ENCODE measurements at regions not wholly inside any gene's neighbourhood (a gene's known extent, or its start where the extent isn't known, plus 50 kb on each side); places are given as distances from the start of the nearest gene placed in this dataset.

DNA sequence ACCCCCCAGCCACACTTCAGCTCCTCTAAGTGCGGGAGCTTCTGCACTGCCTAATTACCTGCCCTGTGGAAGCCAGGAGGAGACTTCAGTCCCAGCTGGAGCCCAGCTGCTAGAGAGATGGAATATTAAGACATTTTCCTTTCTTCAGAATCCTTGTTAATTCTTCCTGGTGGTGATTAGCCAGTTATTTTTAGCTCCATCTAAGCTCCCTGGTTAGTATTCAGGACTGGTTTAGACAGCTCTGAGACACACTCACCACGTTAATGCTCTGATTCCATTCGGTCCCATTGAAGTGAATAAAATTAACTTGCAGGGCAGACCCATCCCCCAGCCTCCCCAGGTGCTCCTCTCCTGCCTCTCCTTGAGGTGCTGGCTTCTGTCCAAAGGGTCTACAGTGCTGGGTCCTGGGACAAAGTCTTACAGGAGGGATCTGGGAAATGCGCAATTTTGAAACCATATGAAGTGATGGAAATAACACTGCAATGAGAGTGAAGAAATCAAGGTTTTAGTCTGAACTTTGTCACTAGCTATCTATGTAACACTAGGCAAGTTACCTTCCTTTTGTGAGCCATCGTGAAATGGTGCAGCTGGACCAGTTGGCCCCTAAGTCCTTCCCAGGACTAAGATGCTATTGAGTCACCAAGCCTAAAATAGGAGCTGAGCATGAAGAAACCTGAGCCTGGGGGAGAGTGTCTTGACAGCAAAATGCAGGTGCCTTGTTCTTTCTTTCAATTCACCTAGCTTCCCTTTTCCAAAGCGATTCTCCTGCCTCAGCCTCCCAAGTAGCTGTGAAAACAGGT is 117.4 kb upstream of the ATP1A1 start:
- intact Hi-C loops (cut with DNase I), result no loop called here
- ATAC-seq (no peak), DNase-seq (no peak)
- H3K9me3 ChIP-seq, result no peaks in the 10 kb centered on the region
- no peaks in the 10 kb centered on the region for H3K27me3 ChIP-seq
- no peak overlapping the region for H3K4me3 ChIP-seq
- no peaks in the 10 kb centered on the region for H3K4me1 ChIP-seq
- H3K27ac ChIP-seq, result no peak overlapping the region
- H3K36me3 ChIP-seq, result no peaks in the 10 kb centered on the region
- no peak for TF ChIP-seq CTCF (IDR thresholded peaks at IDR 0.05)

- H3K4me3 ChIP-seq, result no peak overlapping the region
- H3K4me1 ChIP-seq, result no peaks in the 10 kb centered on the region
- intact Hi-C loops (cut with DNase I), result no loop called here
- no peak for ATAC-seq
- H3K9me3 ChIP-seq, result no peaks in the 10 kb centered on the region
- TF ChIP-seq CTCF (IDR thresholded peaks at IDR 0.05), result no peak
- no peaks in the 10 kb centered on the region for H3K36me3 ChIP-seq
- H3K27ac ChIP-seq, result no peak overlapping the region
- no peaks in the 10 kb centered on the region for H3K27me3 ChIP-seq
- no peak for DNase-seq
These were observed 116.8 kb upstream of the ATP1A1 start for GRCh38 chr1:116256286-116256649.

DNA sequence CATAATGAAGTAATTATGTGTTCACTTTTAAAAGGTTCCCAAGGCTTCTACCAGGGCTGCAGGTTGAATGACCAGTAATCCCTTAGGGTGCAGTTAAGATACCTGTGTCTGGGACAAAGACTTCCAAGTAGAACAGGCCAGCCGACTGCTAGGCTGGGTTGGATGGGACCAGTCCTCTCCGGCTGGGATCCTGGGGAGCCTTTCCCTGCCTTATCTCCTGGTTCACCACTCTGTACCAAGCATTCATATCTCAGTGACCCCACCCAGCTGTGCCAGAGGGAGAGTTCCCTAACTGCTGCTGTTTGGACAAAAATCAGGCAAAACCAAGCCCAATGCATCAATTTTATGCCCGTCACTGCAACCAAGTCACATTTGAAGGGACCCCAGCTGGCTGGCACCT is 116.2 kb upstream of the ATP1A1 start:
- H3K4me1 ChIP-seq, result no peaks in the 10 kb centered on the region
- TF ChIP-seq CTCF (IDR thresholded peaks at IDR 0.05), result no peak
- H3K9me3 ChIP-seq, result no peaks in the 10 kb centered on the region
- ATAC-seq, result no peak
- intact Hi-C loops (cut with DNase I), result no loop called here
- no peaks in the 10 kb centered on the region for H3K36me3 ChIP-seq
- H3K4me3 ChIP-seq, result no peak overlapping the region
- DNase-seq, result no peak
- no peaks in the 10 kb centered on the region for H3K27me3 ChIP-seq
- no peak overlapping the region for H3K27ac ChIP-seq

GRCh38 chr1:116257341-116257767 is 115.7 kb upstream of the ATP1A1 start:
- Histone ChIP-seq H3K4me3 (no peak overlapping the region), H3K27me3 (no peaks in the 10 kb centered on the region), H3K4me1 (no peaks in the 10 kb centered on the region), H3K27ac (no peak overlapping the region), H3K9me3 (no peaks in the 10 kb centered on the region), H3K36me3 (no peaks in the 10 kb centered on the region)
- TF ChIP-seq CTCF (IDR thresholded peaks at IDR 0.05), result no peak
- intact Hi-C loops (cut with DNase I), result no loop called here
- ATAC-seq, result no peak
- DNase-seq, result no peak

GRCh38 chr1:116257836-116258235 is 115.2 kb upstream of the ATP1A1 start:
- no peak overlapping the region for H3K4me3 ChIP-seq
- H3K9me3 ChIP-seq, result no peaks in the 10 kb centered on the region
- no peak overlapping the region for H3K27ac ChIP-seq
- ATAC-seq, result no peak
- no peak for TF ChIP-seq CTCF (IDR thresholded peaks at IDR 0.05)
- intact Hi-C loops (cut with DNase I), result no loop called here
- H3K4me1 ChIP-seq, result no peaks in the 10 kb centered on the region
- no peaks in the 10 kb centered on the region for H3K27me3 ChIP-seq
- DNase-seq, result no peak
- H3K36me3 ChIP-seq, result no peaks in the 10 kb centered on the region
